A549 (cell line): ENCODE measurements at regions not wholly inside any gene's neighbourhood (a gene's known extent, or its start where the extent isn't known, plus 50 kb on each side); places are given as distances from the start of the nearest gene placed in this dataset.

ENCODE experiments used
- ATAC-seq, 2 experiments: fragments of 200-7000 bp in 1 of 2; fragments of >200 bp in 1 of 2; cut with Nextera tagmentation in 1 of 2; cut with Tn5 transposase in 1 of 2; 3 replicates each; pipeline versions ENCODE4 v1.8.0 to v1.9.1; 2018 to 2020; ENCODE audit warnings: mild to moderate bottlenecking in 1 of 2, moderate library complexity in 1 of 2
- CTCF ChIA-PET: fragments of 300-600 bp; sonication (Branson Sonifier 250); formaldehyde crosslinking; extraction: SDS; loops from one replicate; lab custom pipeline; 2021; ENCODE audit warnings: antibody characterized with exemption, inconsistent platforms; lab: Yijun Ruan, JAX
- POLR2A ChIA-PET: fragments of 350-600 bp; formaldehyde crosslinking; extraction: SDS; loops from one replicate; lab custom pipeline; 2021; ENCODE audit warnings: antibody characterized with exemption, inconsistent platforms; lab: Yijun Ruan, JAX
- DNase-seq, 2 experiments: peaks; one replicate each; pipeline versions ENCODE4 v3.0.0 to v3.0.0-alpha.2; 2011 to 2016; ENCODE audit warnings: low read depth in 1 of 2, low spot score in 1 of 2
- FAIRE-seq: peaks from 2 replicates; lab custom pipeline; 2011; peaks lifted over from hg19 to GRCh38; lab: Jason Lieb, UNC
- H3K27ac ChIP-seq, 2 experiments: fragments of >200 bp; sonication (Bioruptor Twin); formaldehyde crosslinking; 3 replicates each; pipeline ENCODE4 v1.5.1; 2016 to 2017
- H3K4me1 ChIP-seq: fragments of >200 bp; sonication (Bioruptor Twin); formaldehyde crosslinking; 3 replicates; pipeline ENCODE4 v1.6.1; 2016
- H3K4me2 ChIP-seq: fragments of >200 bp; sonication (Bioruptor Twin); formaldehyde crosslinking; 3 replicates; pipeline ENCODE4 v1.6.1; 2016
- H3K4me3 ChIP-seq: fragments of >200 bp; sonication (Bioruptor Twin); formaldehyde crosslinking; 3 replicates; pipeline ENCODE4 v1.5.1; 2016
- H3K9me3 ChIP-seq: fragments of >200 bp; sonication (Bioruptor Twin); formaldehyde crosslinking; 3 replicates; pipeline ENCODE4 v1.6.1; 2016
- CHD2 ChIP-seq: fragments of 150-350 bp; IDR thresholded peaks from 2 replicates; pipeline ENCODE4 v1.6.1; 2014; ENCODE audit warnings: low read length; ENCODE audit not compliant: partially characterized antibody
- CHD4 ChIP-seq: fragments of 200-600 bp; sonication (generic); IDR thresholded peaks from 2 replicates; pipeline ENCODE4 v1.6.1; 2016; ENCODE audit warnings: antibody characterized with exemption, mild to moderate bottlenecking, borderline replicate concordance
- CTCF ChIP-seq: fragments of >200 bp; sonication (Bioruptor Twin); formaldehyde crosslinking; IDR thresholded peaks from 3 replicates; pipeline ENCODE4 v1.5.1; 2016
- EHF ChIP-seq: fragments of 250-450 bp; sonication (Bioruptor Pico); IDR thresholded peaks from 2 replicates; pipeline ENCODE4 v1.5.0; 2020; ENCODE audit warnings: mild to moderate bottlenecking
- FOXS1 ChIP-seq: fragments of 250-450 bp; sonication (Bioruptor Pico); IDR thresholded peaks from 2 replicates; pipeline ENCODE4 v1.5.0; 2020; ENCODE audit warnings: mild to moderate bottlenecking, moderate library complexity
- HEYL ChIP-seq: fragments of 250-450 bp; sonication (Bioruptor Pico); IDR thresholded peaks from 2 replicates; pipeline ENCODE4 v1.8.0; 2021; ENCODE audit warnings: mild to moderate bottlenecking, moderate library complexity
- HOXA7 ChIP-seq: fragments of 250-450 bp; sonication (Bioruptor Pico); IDR thresholded peaks from 2 replicates; pipeline ENCODE4 v1.5.0; 2020; ENCODE audit warnings: mild to moderate bottlenecking, moderate library complexity
- HOXB5 ChIP-seq: fragments of 250-450 bp; sonication (Bioruptor Pico); IDR thresholded peaks from 2 replicates; pipeline ENCODE4 v1.5.0; 2020; ENCODE audit warnings: mild to moderate bottlenecking, moderate library complexity
- KDM1A ChIP-seq: fragments of 200-600 bp; sonication (generic); IDR thresholded peaks from 2 replicates; pipeline ENCODE4 v1.6.1; 2016; ENCODE audit warnings: low read depth, mild to moderate bottlenecking
- REST ChIP-seq: fragments of 200-600 bp; sonication (generic); IDR thresholded peaks from 2 replicates; pipeline ENCODE4 v1.6.1; 2016; ENCODE audit warnings: antibody characterized with exemption, mild to moderate bottlenecking, moderate library complexity
- RNF2 ChIP-seq: fragments of 200-600 bp; sonication (generic); IDR thresholded peaks from 2 replicates; pipeline ENCODE4 v1.6.1; 2016; ENCODE audit warnings: low read depth, mild to moderate bottlenecking, antibody characterized with exemption, moderate library complexity, borderline replicate concordance
- SMC3 ChIP-seq: fragments of >200 bp; sonication (Bioruptor Twin); formaldehyde crosslinking; IDR thresholded peaks from 3 replicates; pipeline ENCODE4 v1.6.1; 2018; ENCODE audit warnings: inconsistent platforms
- TFCP2L1 ChIP-seq: fragments of 250-450 bp; sonication (Bioruptor Pico); IDR thresholded peaks from 2 replicates; pipeline ENCODE4 v1.5.0; 2021; ENCODE audit warnings: mild to moderate bottlenecking
- ZNF302 ChIP-seq: fragments of 250-450 bp; sonication (Bioruptor Pico); IDR thresholded peaks from 2 replicates; pipeline ENCODE4 v1.9.0; 2021; ENCODE audit warnings: inconsistent platforms, mild to moderate bottlenecking, moderate library complexity
- WGBS: methylation state at CpG from one replicate; pipeline ENCODE4 v1.1.6; 2017; ENCODE audit errors: missing lambda C conversion rate; 5-methylcytosine and 5-hydroxymethylcytosine counted together
- TF ChIP-seq, protein P1 (sequence below): fragments of 250-450 bp; sonication (Bioruptor Pico); IDR thresholded peaks from 2 replicates; pipeline ENCODE4 v1.5.0; 2021; ENCODE audit warnings: mild to moderate bottlenecking, moderate library complexity, borderline replicate concordance

DNA sequence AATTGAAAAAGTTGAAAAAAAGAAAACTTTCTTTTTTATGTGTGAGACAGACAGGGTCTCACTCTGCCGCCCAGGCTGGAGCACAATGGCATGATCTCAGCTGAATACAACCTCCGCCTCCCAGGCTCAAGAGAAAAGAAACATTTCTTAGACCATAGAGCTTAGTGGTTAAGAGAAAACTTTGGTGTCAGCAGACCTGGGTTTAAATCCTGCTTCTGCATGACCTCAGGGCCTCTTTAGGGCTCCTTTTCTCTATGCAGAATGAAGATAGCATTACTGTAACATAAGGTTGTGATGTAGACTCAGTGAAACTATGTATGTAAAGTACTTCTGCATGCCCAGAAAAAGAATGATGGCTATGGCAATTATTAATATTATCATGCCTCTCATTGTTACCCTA lies 104.7 kb upstream of the NUDT4 start (continued):
- no peak for TF ChIP-seq FOXS1 (CRISPR knock-in tag)
- TF ChIP-seq EHF, result no peak
- TF ChIP-seq, all 56 proteins: peak for 0

GRCh38 chr12:93273834-93274564 lies 103.7 kb upstream of the NUDT4 start:
- H3K4me2 ChIP-seq, result no peak overlapping the region
- ATAC-seq (no peak), DNase-seq (no peak), FAIRE-seq (no peak)
- ChIA-PET POLR2A (no interaction called here), CTCF (interaction anchor here (0.6 kb wide), 1 partner anchor 143 kb away, joined by 3 read pairs; no protein-coding TSS in a partner anchor)
- no peaks in the 10 kb centered on the region for H3K9me3 ChIP-seq
- no peaks in the 10 kb centered on the region for H3K4me1 ChIP-seq
- H3K27ac ChIP-seq, result no peak overlapping the region
- TF ChIP-seq CHD2 (no peak), CTCF (no peak), RNF2 (no peak), SMC3 (no peak), HEYL (CRISPR knock-in tag) (no peak)
- WGBS, result 71% methylated on average over 8 of the region's 8 CpGs
- H3K4me3 ChIP-seq, result no peak overlapping the region

DNA sequence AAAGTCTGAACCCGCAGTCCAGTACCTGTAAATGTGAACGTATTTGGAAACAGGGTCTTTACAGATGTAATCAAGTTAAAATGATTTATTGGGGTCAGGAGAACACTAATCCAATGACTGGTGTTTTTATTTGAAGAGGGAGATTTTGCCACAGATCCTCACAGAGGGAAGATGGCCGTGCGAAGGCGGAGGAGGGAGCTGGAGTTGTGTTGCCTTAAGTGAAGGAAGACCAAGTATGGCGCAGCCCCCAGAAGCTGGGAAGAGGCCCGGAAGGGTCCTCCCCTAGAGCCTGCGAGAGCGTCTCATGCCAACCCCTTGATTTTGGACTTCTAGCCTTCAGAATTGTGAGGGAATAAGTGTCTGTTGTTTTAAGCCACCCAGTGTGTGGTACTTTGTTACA lies 102.8 kb upstream of the NUDT4 start:
- POLR2A ChIA-PET, result no interaction called here
- TF ChIP-seq, protein P1, sequence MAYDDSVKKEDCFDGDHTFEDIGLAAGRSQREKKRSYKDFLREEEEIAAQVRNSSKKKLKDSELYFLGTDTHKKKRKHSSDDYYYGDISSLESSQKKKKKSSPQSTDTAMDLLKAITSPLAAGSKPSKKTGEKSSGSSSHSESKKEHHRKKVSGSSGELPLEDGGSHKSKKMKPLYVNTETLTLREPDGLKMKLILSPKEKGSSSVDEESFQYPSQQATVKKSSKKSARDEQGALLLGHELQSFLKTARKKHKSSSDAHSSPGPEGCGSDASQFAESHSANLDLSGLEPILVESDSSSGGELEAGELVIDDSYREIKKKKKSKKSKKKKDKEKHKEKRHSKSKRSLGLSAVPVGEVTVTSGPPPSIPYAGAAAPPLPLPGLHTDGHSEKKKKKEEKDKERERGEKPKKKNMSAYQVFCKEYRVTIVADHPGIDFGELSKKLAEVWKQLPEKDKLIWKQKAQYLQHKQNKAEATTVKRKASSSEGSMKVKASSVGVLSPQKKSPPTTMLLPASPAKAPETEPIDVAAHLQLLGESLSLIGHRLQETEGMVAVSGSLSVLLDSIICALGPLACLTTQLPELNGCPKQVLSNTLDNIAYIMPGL (CRISPR knock-in tag), result no peak
- TF ChIP-seq HOXB5 (CRISPR knock-in tag) (no peak), CHD4 (no peak), ZNF302 (CRISPR knock-in tag) (no peak), REST (no peak), KDM1A (no peak), HOXA7 (CRISPR knock-in tag) (no peak), TFCP2L1 (CRISPR knock-in tag) (no peak)
- CTCF ChIA-PET, result interaction anchor here (1.6 kb wide), 1 partner anchor 19 kb away, joined by 4 read pairs; no protein-coding TSS in a partner anchor
- Histone ChIP-seq H3K9me3 (no peaks in the 10 kb centered on the region), H3K4me2 (no peak overlapping the region), H3K27ac (no peak overlapping the region), H3K4me1 (no peaks in the 10 kb centered on the region), H3K4me3 (no peak overlapping the region)
- no peak for DNase-seq
- 88% methylated on average over 9 of the region's 9 CpGs for WGBS
- no peak for ATAC-seq
- FAIRE-seq, result no peak
